OCI-LY7 (cell line): ENCODE measurements at regions not wholly inside any gene's neighbourhood (a gene's known extent, or its start where the extent isn't known, plus 50 kb on each side); places are given as distances from the start of the nearest gene placed in this dataset.

ENCODE experiments used
- EZH2phosphoT487 ChIP-seq: fragments of 200-600 bp; sonication (generic); IDR thresholded peaks from 2 replicates; pipeline ENCODE4 v1.6.1; 2018; ENCODE audit warnings: low read depth, borderline replicate concordance, mild to moderate bottlenecking, mixed run types, antibody characterized with exemption, low read length, moderate library complexity, mixed read lengths
- TF ChIP-seq, protein P1 (sequence below): fragments of 200-600 bp; sonication (generic); conservative IDR thresholded peaks from 2 replicates; pipeline ENCODE4 v1.5.1; 2014; ENCODE audit warnings: mild to moderate bottlenecking, antibody characterized with exemption, low read length, moderate library complexity, mixed read lengths

DNA sequence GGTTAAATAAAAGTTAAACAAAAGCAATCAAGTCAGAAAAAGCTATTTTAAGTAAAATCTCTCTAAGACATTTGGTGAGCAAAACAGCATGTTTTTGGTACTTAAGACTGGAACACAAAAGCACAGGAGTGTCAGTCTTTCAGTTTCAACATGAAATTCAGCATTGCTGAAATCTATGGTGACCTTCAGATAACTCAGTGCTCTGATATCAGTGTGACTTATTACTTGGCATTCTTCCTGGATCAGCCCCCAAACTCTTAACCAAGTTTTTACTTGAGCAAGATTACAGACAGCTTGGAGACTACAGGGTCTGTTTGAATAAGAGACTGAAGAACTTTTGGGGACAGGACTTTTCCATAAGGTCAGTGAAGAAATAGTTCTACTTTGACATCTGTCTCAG, 437.2 kb downstream of the RAPGEF2 start:
- TF ChIP-seq, protein P1, sequence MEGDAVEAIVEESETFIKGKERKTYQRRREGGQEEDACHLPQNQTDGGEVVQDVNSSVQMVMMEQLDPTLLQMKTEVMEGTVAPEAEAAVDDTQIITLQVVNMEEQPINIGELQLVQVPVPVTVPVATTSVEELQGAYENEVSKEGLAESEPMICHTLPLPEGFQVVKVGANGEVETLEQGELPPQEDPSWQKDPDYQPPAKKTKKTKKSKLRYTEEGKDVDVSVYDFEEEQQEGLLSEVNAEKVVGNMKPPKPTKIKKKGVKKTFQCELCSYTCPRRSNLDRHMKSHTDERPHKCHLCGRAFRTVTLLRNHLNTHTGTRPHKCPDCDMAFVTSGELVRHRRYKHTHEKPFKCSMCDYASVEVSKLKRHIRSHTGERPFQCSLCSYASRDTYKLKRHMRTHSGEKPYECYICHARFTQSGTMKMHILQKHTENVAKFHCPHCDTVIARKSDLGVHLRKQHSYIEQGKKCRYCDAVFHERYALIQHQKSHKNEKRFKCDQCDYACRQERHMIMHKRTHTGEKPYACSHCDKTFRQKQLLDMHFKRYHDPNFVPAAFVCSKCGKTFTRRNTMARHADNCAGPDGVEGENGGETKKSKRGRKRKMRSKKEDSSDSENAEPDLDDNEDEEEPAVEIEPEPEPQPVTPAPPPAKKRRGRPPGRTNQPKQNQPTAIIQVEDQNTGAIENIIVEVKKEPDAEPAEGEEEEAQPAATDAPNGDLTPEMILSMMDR: no peak
- no peak for TF ChIP-seq EZH2phosphoT487
